Keratinocyte (primary cell): ENCODE measurements at regions not wholly inside any gene's neighbourhood (a gene's known extent, or its start where the extent isn't known, plus 50 kb on each side); places are given as distances from the start of the nearest gene placed in this dataset.

Experiments used
- CTCF ChIP-seq, 3 experiments: IDR thresholded peaks in 1 of 3; conservative IDR thresholded peaks in 1 of 3; optimal IDR thresholded peaks in 1 of 3; 2 replicates in 2 of 3; 3 replicates in 1 of 3; pipeline versions ENCODE3 to v1.5.1; 2011; ENCODE audit warnings: low read length in 3 of 3, mild to moderate bottlenecking in 3 of 3, moderate library complexity in 2 of 3, control low read depth in 1 of 3, inconsistent platforms in 1 of 3; ENCODE audit not compliant: insufficient read depth in 2 of 3; ENCODE audit errors: extremely low read depth in 1 of 3
- EZH2 ChIP-seq: IDR thresholded peaks from one replicate; pipeline ENCODE4 v1.6.1; 2012; ENCODE audit warnings: inconsistent platforms, mild to moderate bottlenecking, low read length, moderate library complexity

GRCh38 chr2:190812506-190813294, 67.9 kb upstream of the GLS start:
- TF ChIP-seq EZH2 (no peak), CTCF (optimal IDR thresholded peaks at IDR 0.05 in 1 of 3, IDR thresholded peaks at IDR 0.05 in 1 of 3, conservative IDR thresholded peaks at IDR 0.05 in 1 of 3; ENCODE audit: extremely low read depth in 1 of 3, insufficient read depth in 2 of 3, low read length in 3 of 3) (no peak)
